ENCODE measurements at regions not wholly inside any gene's neighbourhood (a gene's known extent, or its start where the extent isn't known, plus 50 kb on each side); places are given as distances from the start of the nearest gene placed in this dataset.

GRCh38 chr2:236932831-236933361, 152.8 kb upstream of the COPS8 start:
- no peak overlapping the region for H3K27ac ChIP-seq
- H3K27me3 ChIP-seq = no peaks in the 10 kb centered on the region
- no peak for TF ChIP-seq CTCF (IDR thresholded peaks at IDR 0.05; ENCODE audit: low read depth, low read length)
- H3K9me3 ChIP-seq (ENCODE audit: low read depth) = no peaks in the 10 kb centered on the region
- no peak overlapping the region for H3K4me3 ChIP-seq
- H3K4me1 ChIP-seq (ENCODE audit: low read depth) = no peaks in the 10 kb centered on the region
- H3K36me3 ChIP-seq = no peaks in the 10 kb centered on the region
- no peak for DNase-seq (ENCODE audit: low read depth in 1 of 2, low spot score in 1 of 2)

GRCh38 chr2:236934166-236934565, 151.5 kb upstream of the COPS8 start:
- Histone ChIP-seq H3K4me1 (ENCODE audit: low read depth) (no peaks in the 10 kb centered on the region), H3K27ac (no peak overlapping the region), H3K9me3 (ENCODE audit: low read depth) (no peaks in the 10 kb centered on the region), H3K27me3 (no peaks in the 10 kb centered on the region), H3K4me3 (no peak overlapping the region), H3K36me3 (no peaks in the 10 kb centered on the region)
- no peak for TF ChIP-seq CTCF (IDR thresholded peaks at IDR 0.05; ENCODE audit: low read depth, low read length)
- DNase-seq (ENCODE audit: low read depth in 1 of 2, low spot score in 1 of 2) = no peak

GRCh38 chr2:236934656-236935055, 151.0 kb upstream of the COPS8 start:
- H3K27ac ChIP-seq = no peak overlapping the region
- H3K9me3 ChIP-seq (ENCODE audit: low read depth) = no peaks in the 10 kb centered on the region
- no peaks in the 10 kb centered on the region for H3K36me3 ChIP-seq
- H3K27me3 ChIP-seq = no peaks in the 10 kb centered on the region
- no peak for DNase-seq (ENCODE audit: low read depth in 1 of 2, low spot score in 1 of 2)
- H3K4me3 ChIP-seq = no peak overlapping the region
- no peak for TF ChIP-seq CTCF (IDR thresholded peaks at IDR 0.05; ENCODE audit: low read depth, low read length)
- H3K4me1 ChIP-seq (ENCODE audit: low read depth) = no peaks in the 10 kb centered on the region

GRCh38 chr2:236935083-236935482, 150.6 kb upstream of the COPS8 start:
- H3K4me1 ChIP-seq (ENCODE audit: low read depth) = no peaks in the 10 kb centered on the region
- H3K27me3 ChIP-seq = no peaks in the 10 kb centered on the region
- no peak for TF ChIP-seq CTCF (IDR thresholded peaks at IDR 0.05; ENCODE audit: low read depth, low read length)
- H3K9me3 ChIP-seq (ENCODE audit: low read depth) = no peaks in the 10 kb centered on the region
- DNase-seq (ENCODE audit: low read depth in 1 of 2, low spot score in 1 of 2) = no peak
- H3K4me3 ChIP-seq = no peak overlapping the region
- H3K36me3 ChIP-seq = no peaks in the 10 kb centered on the region
- no peak overlapping the region for H3K27ac ChIP-seq

GRCh38 chr2:236935631-236936445, 149.9 kb upstream of the COPS8 start:
- H3K36me3 ChIP-seq = no peaks in the 10 kb centered on the region
- H3K27ac ChIP-seq = no peak overlapping the region
- TF ChIP-seq CTCF (IDR thresholded peaks at IDR 0.05; ENCODE audit: low read depth, low read length) = no peak
- no peak for DNase-seq (ENCODE audit: low read depth in 1 of 2, low spot score in 1 of 2)
- no peaks in the 10 kb centered on the region for H3K4me1 ChIP-seq (ENCODE audit: low read depth)
- no peaks in the 10 kb centered on the region for H3K27me3 ChIP-seq
- no peak overlapping the region for H3K4me3 ChIP-seq
- H3K9me3 ChIP-seq (ENCODE audit: low read depth) = no peaks in the 10 kb centered on the region
